NCI-H2227 treated with DMSO at 0.1 percent for 48 hours (cell line): ENCODE measurements at regions not wholly inside any gene's neighbourhood (a gene's known extent, or its start where the extent isn't known, plus 50 kb on each side); places are given as distances from the start of the nearest gene placed in this dataset.

Experiments used
- DNase-seq: peaks from one replicate; lab custom pipeline; 2025; lab: John Stamatoyannopoulos, UW

- no peak for DNase-seq
Observed at GRCh38 chr13:106873810-106874209, 305.9 kb upstream of the ARGLU1 start.

GRCh38 chr13:106867249-106867648 lies 299.3 kb upstream of the ARGLU1 start:
- DNase-seq: no peak

DNA sequence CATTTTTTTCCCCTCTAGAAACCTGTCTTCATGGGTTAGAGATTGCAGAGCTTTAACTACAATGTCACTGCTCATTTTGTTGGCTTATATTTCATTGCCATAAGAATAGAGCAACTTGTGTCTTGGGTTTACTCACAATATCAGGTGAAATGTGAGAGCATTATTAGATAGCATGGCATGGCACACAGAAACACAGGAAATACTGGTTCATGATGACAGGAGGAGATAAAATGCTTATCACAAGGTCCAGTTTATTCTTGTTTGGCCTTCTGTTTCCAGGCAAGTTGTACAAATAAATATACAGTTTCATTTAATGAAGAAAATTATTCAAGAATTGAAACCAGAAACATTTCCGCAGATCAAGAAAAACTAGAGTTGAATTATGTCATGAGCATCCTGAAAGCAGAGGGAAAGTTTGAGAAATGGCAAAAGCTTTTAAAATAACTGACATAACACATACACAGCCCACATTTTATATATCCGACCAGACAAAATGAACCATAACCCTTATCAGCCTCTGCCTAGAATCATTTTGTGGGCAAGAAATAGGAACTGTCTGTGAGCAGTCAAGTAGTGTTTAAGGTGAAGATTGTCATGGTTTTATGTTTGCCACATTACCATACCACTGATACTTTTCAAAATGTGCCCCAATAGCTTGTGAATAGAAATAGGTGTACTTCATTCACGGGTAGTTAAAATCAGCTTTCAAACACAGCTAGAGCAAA lies 297.9 kb upstream of the ARGLU1 start:
- DNase-seq: no peak

GRCh38 chr13:106859533-106859904 lies 291.6 kb upstream of the ARGLU1 start:
- DNase-seq: no peak

DNA sequence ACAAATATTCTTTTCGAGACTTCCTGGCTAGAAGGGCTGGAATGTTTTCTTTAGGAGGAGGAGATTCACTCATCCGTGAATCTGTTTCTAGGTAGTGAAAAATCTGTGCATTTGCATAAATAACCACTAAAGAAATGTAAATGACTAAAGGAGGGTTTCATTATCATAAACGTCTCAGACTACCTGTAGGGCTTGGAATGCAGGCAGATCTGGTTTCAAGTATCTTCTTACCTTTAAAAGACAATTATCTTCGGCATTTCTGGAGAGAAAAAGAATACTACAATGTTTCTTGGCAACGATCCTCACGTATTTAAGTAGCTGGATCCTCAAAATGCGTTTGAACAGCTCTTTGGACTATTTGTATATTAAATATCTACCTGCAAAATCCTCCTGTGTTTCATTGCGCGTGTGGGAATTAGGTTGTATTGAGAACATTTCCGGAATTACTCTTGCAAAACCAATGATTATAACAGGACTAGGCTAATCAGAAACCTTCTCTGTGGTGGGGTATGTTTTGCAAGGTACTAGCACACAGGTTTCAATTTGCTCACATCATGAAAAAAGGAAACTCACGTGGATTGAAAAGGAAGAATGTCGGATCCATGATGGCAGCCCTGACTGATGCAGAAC lies 291.1 kb upstream of the ARGLU1 start:
- no peak for DNase-seq

- DNase-seq: no peak
Observed at GRCh38 chr13:106852436-106852835, 284.5 kb upstream of the ARGLU1 start.

- DNase-seq: no peak
Observed at GRCh38 chr13:106850973-106851650, 283.2 kb upstream of the ARGLU1 start.

GRCh38 chr13:106846571-106847448 lies 278.9 kb upstream of the ARGLU1 start:
- no peak for DNase-seq

DNA sequence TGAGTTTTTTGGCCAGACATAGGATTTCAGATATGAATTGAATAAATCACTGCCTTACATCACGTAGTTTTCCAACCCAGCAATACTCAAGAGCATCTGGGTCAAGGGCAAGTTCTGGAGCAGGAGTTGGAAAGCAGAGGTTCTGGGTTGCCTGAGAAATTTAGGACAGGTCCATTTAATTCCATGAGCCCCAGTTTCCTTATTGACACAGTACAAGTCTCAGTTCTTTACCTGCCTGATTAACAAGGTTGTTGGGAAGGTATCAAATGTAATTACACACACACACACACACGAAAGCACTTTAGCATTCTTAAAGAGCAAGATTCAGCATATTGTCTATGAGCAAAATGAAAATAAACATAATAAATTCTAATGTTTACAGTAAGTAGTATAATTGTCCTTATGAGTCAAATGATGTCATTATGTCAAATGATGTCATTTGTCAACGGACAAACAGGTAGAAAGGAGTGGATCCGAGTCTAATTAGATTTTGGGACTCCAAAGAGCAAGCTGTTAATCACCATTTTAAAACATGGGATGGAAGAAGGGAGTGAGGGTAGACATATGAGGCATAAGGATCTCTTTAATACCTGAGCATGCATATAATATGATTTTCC lies 268.4 kb upstream of the ARGLU1 start:
- DNase-seq: no peak

- DNase-seq: no peak
Observed at GRCh38 chr13:106835477-106835876, 267.5 kb upstream of the ARGLU1 start.

- DNase-seq: no peak
Observed at GRCh38 chr13:106821979-106822378, 254.0 kb upstream of the ARGLU1 start.

DNA sequence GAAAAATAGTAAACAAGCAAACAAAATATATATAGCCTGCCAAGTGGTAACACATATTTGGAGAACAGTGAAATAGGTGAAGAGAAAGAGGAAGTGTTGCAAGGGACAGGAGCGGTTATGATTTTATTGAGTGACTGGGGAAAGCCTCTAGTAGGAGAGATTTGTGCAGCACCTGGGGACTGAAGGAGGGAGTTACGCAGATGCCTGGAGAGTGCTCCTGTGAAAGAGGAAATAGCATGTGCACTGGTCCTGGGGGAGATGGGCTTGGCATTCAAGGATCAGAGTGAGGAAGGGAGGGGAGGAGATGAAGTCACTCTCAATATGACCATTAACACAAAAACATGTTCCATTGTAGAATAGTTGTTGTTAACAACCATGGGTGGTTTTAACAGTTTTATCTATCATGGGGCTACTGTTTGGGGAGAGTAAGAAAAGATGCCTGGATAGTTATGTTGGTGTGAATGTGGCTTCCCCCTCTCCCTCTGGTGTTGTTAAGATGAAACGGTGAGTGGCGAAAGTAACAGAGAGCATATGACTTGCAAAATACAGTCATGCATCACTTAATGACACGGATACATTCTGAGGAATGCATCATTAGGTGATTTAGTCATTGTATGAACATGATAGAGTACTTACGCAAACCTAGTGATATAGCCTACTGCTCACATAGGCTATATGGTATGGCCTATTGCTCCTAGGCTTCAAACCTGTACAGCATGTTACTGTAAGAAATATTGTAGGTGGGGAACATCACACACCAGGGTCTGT lies 251.7 kb upstream of the ARGLU1 start:
- DNase-seq: no peak

DNA sequence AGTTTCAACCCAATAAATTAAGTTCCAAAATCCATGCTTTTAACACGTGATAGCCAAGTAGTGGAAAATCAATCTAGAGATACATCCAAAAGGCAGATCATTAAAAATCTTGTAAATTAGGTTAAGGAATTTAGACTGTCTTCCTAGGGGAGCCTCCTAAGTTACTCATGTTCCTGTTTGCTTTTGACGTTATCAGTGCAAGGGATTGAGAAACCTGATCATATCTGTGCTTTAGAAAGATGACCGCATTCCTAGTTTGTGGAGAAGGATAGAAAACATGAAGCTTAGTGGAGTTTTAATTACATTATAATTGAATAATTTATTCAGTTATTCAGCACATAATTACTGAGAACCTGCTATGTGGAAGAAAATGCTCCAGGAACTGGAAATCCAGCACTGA lies 251.0 kb upstream of the ARGLU1 start:
- no peak for DNase-seq

DNA sequence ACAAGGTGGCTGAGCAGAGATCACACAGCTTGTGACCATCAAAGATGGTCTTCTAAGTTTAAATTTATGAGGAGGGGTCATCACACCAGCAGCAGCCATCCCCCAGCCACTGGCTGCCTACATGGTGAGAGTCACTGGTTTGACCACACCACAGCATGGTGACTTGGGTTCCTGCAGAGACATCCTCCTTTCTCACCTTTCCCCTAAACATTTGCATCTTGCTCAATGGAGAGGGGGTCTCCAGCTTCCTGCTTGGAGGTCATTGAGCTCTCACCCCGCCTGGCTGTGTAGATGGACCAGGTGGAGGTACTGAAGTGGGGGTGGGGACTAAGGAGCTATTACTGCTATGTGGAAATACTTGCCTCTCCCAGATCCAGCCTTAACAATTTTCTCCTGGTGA lies 247.6 kb upstream of the ARGLU1 start:
- no peak for DNase-seq

DNA sequence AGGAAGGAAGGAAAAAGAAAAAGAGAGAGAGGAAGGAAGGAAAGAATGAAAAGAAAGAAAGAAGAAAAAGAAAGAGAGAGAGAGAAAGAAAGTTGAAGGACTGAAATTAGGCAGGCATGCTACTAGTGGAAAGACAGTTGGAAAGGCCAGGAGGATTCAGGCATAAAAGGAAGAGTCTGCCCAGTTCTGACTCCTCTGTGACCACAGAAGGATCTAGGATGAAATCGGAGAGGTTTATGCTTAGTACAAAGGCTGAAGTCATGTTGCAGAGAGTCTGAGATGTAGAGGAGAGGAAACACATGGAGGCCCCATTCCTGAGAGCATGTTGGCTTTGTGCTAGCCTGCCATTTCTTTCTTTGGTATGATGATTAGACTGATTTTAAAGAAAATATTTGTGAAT lies 246.5 kb upstream of the ARGLU1 start:
- DNase-seq: no peak

GRCh38 chr13:106810069-106810468 lies 242.1 kb upstream of the ARGLU1 start:
- no peak for DNase-seq

- no peak for DNase-seq
Observed at GRCh38 chr13:106804991-106805390, 237.1 kb upstream of the ARGLU1 start.

DNA sequence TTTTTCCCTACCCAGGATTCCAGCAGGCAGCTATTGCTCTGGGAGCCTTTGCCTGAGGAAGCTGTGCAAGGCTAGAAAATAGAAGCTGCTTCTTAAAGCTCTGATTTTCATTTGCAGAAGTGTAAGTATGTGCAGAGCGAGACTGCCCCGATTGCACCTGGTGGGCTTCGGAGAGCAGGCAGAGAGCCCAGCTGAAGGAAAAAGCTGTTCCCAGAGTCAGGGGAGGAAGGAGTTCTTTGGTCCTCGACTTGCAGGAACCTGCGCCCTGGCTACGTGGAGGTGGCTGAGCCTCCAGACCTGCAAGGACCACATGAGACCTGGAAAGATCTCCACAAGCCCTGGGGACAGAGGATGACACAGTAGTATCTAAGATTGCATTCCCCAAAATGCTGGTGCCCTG lies 235.0 kb upstream of the ARGLU1 start:
- DNase-seq: no peak

DNA sequence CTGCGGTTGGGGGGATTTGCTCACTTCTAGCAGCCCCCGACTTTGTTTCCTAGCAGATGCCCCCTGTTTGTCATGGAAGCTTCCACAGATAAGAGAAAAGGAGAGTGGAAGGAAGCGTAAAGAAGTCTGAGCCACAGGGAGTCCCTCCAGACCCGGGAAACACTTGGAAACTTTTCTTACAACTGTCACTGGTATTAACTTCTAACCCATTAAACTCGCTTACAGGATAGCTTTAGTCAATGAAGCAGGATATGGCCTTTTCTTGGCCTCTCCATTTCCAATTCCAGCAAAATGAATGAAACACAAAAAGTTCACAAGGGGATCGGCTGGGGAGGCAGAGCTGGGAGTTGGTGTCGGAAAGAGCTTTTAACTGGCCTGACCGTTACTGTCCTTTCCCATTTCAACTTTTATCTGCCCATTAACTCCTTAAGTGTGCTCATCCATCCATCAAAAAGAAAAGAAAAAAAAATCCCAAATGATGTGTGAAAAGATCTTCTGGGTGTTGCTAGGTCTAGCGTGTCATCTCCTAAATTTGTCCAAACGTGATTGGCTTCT lies 231.9 kb upstream of the ARGLU1 start:
- DNase-seq: no peak

- DNase-seq: no peak
Observed at GRCh38 chr13:106797081-106797640, 229.2 kb upstream of the ARGLU1 start.
